ENCODE measurements at regions not wholly inside any gene's neighbourhood (a gene's known extent, or its start where the extent isn't known, plus 50 kb on each side); places are given as distances from the start of the nearest gene placed in this dataset.

DNA sequence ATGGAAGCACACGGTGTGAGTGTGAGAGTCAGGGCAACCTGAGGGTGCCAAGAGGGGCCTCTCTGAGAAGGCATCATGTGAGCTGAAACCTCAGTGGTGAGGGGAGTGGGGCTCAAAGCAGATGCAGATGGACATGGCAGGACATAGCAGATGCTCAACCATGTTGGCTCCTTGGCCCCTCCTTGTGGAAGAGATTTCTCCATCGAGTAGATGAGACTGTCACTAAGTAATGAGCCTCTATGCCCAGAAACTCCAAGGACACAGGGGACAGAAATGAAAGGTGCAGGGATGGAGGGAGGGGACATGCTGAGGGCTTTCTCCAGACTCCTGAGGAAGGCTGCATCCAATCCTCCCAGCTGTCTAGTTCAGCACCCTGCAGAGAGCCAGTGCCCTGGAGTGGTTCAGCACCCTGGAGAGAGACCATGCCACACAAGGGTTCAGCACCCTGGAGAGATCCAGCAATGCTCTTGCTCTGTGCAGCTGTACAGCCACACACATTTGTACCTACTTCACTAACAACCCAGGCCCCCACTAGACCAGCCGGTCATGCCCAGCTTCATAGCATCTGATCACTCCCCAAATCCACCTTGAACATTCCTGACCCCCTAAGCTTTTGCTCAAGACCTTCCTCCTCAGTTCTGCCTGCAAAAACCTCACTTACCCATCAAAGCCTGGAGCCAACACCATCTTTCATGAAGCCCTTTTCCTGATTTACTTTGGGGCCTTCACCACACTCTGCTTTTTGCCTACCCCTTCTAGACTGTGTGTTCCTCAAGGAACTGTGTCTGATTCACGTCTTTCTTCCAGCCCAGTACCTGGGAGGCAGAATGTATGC, 252.0 kb downstream of the CTTN start:
- DNase-seq (ENCODE audit: low spot score): no peak

DNA sequence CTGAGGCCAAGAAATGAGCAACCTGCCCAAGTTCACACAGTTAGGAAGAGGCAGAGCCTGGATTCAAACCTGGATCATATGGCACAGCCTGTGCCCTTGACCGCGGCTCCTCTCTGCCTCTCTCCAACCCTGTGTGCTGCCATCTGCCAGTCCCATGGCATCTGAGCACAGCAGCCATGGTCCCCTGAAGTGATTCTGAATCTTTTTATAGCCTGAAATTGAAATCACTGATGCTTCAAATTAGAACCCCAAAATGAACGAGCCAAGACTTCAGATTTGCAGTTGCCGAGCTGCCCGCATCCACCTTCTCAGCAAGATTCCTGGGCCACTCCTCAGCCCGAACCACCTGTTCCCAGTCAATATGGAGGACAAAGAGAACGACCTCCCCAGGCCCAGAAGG, 252.7 kb downstream of the CTTN start:
- no peak for DNase-seq (ENCODE audit: low spot score)

DNA sequence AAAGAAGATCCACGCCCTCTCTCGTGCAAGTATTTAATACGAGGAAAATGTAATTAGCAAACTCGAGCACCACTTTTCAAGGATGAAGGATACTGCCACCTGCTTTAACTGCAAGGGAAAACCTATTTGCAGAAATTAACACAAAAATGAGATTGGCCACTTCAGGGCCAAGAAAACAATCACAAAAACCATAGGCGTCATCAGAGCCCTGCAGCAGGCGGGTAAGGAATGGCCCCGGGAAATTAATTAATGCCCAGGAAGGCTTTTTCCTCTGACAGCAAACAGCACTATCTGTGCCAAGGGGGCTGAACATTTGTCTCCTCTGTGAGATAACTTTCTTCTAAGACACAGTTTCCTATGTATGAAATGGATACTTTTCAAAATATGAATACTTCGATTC, 255.7 kb downstream of the CTTN start:
- DNase-seq (ENCODE audit: low spot score): no peak

DNA sequence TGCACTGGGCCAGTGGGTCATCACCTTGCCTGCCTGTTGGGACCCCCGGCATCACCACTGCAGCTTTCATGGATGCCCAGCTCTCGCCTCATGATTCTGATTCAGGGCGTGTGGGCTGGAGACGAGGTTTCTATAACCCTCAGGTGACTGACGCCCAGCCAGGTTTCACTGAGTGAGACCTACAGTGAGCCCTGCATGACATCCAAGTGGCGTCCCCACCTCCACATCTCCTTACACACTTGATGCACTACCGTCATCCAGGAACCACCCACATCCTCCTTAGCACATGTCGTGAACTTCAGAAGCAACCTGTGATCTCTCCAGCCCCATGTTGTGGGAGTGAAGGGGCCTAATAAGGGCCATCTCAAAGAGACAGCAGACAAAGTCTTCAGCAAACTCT, 257.5 kb downstream of the CTTN start:
- DNase-seq (ENCODE audit: low spot score): no peak

DNA sequence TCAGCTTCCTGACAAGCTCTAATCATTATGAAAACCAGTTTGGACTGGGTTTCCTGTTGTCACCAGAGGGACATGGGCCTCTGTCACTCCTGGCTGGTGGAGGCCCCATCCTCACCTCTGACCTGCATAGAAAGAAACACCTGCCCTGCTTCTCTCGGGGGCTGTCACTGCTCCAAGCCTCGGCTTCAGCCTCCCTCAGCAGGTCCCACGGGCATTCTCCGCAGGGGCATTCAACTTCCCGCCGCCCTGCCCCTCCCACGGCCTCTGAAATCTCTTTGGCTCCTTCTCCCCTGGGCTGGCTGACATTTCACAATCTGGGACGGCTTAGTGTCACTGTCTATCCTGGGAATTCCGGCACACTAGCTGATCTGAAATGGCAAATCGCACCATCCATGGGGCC, 257.9 kb downstream of the CTTN start:
- DNase-seq (ENCODE audit: low spot score): no peak

DNA sequence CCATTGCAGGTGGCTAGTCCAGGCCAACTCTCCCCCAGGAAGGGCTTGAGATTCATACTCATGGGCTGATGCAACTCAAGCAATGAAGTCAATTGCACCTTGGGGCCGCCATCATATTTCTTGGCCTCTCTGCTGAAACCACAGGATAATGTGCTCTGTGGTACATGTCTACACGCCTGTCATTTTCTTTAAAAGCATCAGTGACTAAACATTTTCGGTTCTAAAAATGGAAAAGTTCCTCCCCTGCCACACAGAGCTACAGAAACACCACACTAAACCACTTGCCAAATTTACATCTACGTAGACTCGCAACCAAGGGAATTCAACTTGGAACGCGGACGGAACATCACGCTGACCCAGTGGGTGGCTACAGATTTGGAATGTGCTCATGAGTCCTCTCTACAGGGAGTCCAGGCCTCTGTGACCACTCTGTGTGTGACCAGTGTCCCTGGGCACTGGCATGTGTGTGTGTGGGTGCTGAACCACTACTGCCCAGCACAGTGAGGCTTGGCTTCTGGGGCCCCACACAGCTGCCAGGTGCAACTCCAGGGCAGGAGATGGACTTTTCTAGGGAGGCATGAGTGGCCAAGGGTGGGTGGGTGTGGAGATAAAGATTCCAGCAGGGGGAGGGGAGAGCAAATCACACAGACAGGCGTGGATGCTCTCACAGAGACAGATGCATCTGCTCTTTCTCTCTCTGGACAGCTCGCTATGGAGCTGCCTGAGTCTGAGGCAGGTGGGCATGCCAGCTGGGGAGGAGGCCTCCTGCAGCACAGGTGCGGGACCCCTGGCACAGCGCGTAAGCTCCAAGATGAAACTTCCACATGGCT, 261.9 kb downstream of the CTTN start:
- DNase-seq (ENCODE audit: low spot score): no peak

DNA sequence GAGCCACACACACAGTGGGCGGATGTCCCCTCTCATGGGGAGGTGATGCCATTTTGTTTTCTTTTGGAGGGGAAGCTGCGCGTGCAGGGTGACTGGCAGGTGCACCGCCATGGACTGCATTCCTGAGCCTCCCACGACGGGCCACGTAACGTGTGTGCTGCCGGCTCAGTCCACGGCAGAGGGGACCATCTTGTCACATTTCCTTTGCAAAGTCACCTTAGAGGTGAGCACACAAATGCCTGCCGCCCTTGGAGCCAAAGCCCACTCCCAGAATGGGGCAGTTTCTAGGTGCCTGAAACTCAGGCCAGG, 262.5 kb downstream of the CTTN start:
- DNase-seq (ENCODE audit: low spot score): no peak

DNA sequence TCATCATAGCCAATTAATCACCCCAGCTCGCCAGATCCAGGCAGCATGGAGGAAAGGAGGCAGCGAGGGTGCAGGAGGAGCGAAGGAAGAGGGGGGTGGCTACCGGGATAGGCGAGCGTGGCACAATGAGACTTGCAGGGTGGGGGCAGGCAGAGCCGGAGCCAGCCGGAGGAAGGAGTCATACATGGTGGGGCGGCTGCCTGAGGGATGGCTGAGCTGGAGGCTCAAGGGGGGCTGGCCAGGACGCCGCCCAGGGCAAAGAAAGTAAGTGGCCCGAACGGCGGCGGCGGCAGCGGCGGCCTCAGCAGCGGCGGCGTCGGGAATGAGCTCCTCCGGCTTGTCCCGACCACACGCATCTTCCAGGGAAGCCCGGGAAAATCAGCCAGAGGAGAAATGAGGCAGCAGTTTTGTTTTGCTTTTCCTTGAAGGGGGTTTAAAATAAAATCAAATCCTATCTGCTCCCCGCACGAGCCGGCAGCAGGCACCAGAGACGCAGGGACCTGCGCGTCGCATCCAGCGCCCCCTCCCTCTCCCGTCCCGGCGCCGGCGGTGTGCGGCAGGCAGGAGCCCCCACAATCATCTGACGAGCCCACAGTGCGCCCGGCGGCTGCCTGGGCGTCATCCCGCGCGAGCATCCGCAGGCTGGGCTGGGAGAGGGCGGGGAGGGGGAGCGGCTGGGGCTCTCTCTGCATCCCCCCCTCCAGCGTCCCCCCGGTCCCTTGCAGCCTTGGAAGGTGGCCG, 263.6 kb downstream of the CTTN start:
- no peak for DNase-seq (ENCODE audit: low spot score)

DNA sequence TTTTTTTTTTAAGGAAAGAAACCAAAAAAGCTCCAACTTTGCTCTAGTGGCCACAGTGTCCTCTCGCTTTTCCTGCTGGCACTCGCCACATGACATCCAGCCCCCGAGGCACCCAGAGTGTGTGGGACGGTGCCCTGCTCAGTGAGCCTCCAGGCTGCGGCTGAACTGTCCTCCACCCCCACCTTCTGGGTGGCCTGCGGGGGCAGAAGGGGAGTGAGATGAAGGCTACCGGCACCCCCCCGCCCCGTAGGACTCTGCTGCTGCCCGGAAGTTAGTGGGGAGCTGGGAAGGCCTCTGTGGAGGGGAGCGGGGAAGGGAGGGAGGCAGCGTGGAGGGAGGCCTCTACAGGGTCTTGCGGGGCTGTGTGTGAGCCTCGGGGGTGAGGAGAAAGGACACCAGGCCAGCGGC, 264.4 kb downstream of the CTTN start:
- no peak for DNase-seq (ENCODE audit: low spot score)

DNA sequence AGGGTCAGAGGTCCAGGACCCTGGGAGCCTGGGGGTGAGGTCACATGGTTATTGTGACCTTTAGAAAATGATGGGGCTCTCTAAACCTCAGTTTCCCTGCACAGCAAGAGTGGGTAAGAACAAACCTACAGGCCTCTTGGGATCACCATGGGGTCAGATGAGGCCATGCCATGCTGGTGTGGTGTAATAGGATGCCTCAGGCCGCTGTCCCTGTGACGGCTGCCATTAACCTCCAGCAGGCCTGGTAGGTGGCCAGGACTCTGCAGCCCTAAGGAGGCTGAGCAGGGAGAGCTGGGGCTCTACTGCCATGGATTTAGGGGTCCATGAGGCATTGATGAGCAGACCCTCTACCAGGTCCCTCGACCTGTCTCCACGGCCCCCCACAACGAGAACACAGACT, 265.5 kb downstream of the CTTN start:
- DNase-seq (ENCODE audit: low spot score): no peak

DNA sequence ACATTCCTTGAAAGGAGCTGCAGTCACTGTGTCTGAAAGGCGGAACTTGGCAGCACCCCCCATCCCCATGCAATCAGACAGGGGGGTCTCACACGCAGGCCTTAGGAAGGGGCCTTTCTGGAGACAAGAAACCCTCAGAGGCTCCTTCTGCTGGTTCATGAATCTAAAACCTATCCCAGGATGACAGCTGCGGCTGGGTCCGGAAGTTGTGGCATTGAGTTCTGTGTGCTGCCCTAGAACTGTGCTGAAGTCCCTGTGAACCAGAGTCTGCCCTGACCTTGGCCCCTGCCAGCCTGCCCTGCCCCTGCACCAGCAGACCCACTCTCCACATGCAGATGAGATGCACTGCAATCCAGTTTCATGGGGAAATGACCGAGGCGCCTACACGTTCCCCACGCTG, 268.0 kb downstream of the CTTN start:
- no peak for DNase-seq (ENCODE audit: low spot score)

DNA sequence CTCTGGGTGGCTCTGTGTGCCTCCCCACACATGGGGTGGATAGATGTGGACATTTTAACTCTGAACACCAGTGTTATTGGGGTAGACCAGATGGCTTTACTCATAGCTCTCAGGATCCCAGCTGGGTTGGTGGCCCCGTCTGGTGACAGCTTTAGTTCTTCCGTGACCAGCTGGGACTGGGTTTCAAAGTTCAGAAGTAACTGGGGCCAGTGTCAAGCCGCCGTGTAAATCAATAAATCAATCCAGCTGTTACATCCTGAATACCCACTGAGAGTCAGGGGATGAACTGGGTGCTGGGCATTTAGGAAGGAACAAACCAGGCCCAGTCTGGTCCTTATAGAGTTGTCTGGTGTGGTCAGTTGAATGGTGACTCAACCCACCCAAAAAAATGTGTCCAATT, 269.4 kb downstream of the CTTN start:
- DNase-seq (ENCODE audit: low spot score): no peak

DNA sequence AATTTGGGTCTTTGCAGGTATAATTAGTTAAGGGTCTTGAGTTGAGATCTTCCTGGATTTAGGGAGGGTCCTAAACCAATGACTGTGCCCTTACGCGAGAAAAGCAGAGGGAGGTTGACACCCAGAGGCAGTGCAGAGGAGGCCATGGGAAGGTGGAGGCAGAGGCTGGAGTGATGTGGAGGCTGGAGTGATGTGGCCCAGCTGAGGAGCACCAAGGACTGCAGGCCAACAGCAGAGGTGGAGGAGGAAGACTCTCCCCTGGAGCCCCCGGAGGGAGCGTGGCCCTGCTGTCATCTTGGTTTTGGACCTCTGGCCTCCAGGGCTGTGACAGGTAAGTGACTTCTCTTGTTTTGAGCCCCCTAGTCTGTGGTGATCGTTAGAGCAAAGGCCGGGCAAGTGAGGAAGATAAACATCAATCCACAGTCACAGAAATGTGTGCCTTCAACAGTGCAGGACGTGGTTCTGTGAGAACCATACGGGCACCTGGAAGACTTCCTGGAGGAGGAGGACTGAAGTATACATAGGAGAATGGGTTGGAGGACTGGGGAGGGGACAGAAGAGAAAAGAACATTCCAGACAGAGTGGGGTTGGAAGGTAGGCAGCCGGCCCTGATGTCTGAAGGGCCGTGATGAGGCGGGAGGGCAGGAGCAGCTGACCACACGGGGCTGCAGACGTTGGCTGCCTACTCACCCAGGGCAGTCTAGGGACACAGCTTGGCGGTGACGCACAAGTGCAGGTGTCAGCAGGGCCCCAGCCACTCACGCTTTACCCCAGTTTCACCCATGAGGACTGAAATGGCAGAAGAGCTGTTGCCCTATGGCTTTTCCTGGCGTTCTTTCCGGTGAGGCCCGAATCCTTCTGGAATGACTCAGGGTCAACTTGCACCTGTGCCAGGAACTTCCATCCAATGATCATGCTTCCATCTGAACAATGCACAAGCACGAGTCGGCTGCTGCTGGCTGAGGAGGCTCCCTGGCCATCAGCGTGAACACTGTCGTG, 270.2 kb downstream of the CTTN start:
- no peak for DNase-seq (ENCODE audit: low spot score)

DNA sequence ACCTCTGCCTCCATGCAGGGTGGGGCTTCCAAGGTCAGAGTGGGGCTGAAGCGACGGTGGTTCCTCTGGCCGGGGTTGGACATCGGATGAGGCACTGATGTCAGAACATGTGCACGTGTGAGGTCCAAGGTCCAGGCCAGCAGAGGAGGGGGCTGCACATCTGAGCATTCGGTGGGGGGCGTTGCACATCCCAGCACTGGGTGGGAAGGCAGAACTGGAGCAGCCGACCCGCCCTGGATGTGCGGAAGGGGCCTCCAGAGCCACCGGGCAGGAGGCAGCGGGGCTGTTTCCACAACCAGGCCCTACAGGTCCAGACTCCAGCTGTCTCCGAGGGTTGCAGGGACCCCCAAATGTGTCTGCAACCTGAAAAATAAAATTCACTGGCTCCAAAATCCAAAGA, 271.0 kb downstream of the CTTN start:
- no peak for DNase-seq (ENCODE audit: low spot score)

DNA sequence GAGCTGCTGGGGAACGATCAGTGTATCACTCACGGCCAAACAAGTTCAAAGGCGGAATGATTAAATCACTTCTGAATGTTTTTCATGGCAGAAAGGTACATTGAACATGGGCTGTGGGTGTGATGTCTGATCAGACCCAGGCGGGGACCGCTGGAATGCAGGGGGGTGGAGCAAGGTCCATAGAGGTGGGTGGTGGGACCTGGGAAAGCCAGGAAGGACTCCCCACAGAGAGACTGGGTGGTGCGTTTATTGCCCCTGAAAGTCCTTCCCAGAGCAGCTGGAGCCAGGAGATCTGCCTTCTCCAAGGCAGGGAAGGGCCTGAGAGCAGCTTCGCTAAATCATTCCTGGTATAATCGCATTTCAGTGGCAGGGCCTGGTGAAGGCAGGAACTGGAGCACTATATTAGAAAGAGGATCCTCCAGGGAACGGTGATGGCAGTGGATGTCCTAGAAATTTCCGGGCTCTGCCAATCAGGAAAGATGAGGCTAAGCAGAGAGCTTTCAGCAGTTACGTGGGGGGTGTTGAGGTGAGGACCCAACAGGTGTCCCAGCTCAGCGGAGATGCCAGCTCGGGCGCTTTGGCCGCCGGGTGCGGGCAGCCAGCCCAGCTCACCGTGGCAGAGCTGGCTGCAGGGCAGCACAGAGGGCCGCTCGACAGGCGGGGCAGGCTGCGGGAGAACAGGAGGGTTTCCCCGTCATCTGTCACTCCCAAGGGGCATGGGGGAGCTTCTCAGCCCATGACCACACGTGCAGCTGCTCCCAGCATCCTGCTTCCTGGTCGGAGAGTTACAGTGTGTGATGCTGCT, 271.7 kb downstream of the CTTN start:
- DNase-seq (ENCODE audit: low spot score): no peak

DNA sequence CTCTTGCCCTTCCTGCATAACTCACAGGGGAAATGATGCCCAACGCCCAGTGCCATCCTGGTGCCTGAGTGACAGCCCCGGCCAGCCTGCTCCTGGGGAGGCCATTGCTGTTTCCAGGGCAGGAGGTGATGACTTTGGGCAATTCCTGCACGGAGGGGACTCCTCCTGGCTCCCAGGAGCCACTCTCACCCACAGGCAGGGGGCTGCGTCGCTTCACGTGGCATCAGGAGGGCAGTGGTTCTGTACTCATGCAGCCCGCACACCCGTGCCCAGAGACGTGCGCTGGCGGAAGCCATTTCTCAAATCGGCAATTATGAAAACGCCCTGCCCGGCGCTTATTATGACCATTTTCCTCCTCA, 272.3 kb downstream of the CTTN start:
- DNase-seq (ENCODE audit: low spot score): no peak

DNA sequence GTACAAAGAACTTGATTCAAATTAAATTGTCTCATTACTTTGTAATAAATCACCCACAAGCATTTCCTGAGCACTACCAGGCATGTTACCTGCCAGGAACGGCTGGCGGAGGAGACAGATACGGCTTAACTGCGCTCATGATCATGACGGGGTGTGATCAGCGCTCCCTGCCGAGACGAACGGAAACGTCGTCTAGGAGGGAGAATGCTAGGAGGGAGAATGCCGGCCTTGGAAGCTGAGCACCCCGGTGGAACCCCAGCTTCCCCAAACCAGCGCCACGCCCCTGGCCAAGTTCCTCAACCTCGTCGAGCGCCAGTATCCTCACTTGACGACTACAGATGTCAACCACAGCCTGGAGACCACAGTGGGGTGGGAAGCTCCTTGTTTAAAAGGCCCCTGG, 272.8 kb downstream of the CTTN start:
- no peak for DNase-seq (ENCODE audit: low spot score)

DNA sequence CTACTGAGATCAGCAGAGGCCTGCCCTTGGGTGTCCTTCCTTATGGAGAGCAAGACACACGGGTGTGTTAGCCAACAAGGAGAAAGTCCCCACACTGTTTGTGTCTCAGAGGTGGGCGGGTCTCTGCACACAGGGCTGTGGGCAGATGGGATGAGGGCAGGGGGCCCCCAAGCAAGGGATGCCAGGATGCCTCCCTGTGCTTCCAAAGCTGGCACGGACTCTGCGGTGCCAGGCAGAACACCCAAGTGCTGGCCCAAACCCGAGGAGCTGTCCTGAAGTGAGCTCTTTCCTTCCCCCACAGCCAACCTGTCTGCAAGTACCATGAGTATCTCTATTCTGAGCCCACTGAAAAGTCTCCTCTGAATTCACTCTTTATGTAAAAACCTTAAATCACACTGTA, 273.3 kb downstream of the CTTN start:
- no peak for DNase-seq (ENCODE audit: low spot score)

DNA sequence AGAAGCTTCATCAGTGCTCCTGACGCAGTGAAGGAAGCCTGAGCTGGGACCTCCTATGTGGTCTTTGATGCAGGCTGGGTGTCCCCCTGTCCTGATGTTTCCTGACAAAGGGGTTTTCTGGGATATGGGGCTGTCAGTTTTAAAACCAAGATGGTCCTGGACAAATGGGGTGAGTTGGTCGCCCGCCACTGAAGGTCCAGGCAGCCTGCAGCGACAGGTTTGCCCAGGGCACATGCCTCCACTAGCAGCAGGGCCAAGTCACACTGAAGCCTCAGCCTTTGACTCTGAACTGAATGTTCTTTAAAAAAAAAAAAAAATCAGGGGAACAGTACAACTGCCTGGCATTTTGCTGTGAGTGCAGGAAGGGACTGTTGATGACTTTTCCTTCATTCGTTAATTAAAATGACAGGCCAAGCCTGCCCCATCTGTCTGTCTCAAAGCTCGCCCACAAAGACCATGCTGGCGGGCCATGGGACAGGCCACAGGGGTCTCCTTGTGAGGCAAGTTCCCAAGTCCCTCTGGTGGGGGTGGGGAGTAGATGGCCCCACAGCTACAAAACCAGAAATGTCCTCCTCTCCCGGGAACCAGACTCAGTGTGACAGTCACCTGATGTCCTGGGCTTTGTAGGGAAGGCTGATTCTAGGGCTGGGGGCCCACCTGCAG, 274.8 kb downstream of the CTTN start:
- no peak for DNase-seq (ENCODE audit: low spot score)

DNA sequence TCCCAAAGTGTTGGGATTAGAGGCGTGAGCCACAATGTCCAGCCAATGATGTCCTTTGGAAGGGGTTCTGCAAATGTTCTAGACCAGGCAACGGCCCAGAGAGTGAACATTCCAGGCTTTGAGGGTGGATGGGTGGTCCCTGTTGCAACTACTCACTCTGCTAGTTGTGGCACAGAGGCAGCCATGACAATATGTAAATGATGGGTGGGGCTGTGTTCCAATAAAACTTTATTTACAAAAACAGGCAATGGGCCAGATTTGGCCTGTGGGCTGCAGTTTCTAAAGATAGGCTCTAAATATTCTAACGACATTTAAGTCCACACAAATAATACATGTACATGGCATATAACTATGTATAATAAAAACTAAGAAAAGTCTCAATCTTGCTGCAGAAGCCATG, 276.3 kb downstream of the CTTN start:
- no peak for DNase-seq (ENCODE audit: low spot score)

All from CD4-positive, alpha-beta T cell treated with Interleukin-6 at 100 ng/mL for 8 hours (primary cell).